IMR-90 (cell line): ENCODE measurements at regions not wholly inside any gene's neighbourhood (a gene's known extent, or its start where the extent isn't known, plus 50 kb on each side); places are given as distances from the start of the nearest gene placed in this dataset.

Experiments used
- ATAC-seq: fragments of 200-7000 bp; cut with Tn5 transposase; 2 replicates; pipeline ENCODE4 v1.9.1; 2020; ENCODE audit warnings: low read depth, mild to moderate bottlenecking, moderate library complexity
- BruUV-seq: library from RNA; stranded (reverse); fragments of 400-500 nt; replicated peaks from 2 replicates; lab custom pipeline; 2021; lab: Mats Ljungman, UMichigan
- CTCF ChIA-PET: fragments of 300-600 bp; formaldehyde crosslinking; extraction: SDS; loops from one replicate; lab custom pipeline; 2021; ENCODE audit warnings: antibody characterized with exemption; lab: Yijun Ruan, JAX
- POLR2A ChIA-PET: fragments of 300-600 bp; sonication (Branson Sonifier 250); formaldehyde crosslinking; loops from one replicate; lab custom pipeline; 2022; ENCODE audit warnings: antibody characterized with exemption; ENCODE audit not compliant: unreplicated experiment; lab: Charles Lee
- DNase-seq: peaks from one replicate; pipeline ENCODE4 v3.0.0; 2013
- H2AFZ ChIP-seq: replicated peaks from 2 replicates; pipeline ENCODE3; 2013; ENCODE audit warnings: low read length, mild to moderate bottlenecking; ENCODE audit not compliant: poor library complexity
- H2AK5ac ChIP-seq: 2 replicates; pipeline ENCODE4 v1.6.1; 2013; ENCODE audit warnings: low read depth, low read length, inconsistent platforms
- H2AK9ac ChIP-seq: replicated peaks from 2 replicates; pipeline ENCODE3; 2013; ENCODE audit warnings: mild to moderate bottlenecking, low read depth, low read length, moderate library complexity; ENCODE audit not compliant: poor library complexity
- H2BK120ac ChIP-seq: 2 replicates; pipeline ENCODE4 v1.6.1; 2013; ENCODE audit warnings: low read depth, low read length, inconsistent platforms
- H2BK15ac ChIP-seq: 3 replicates; pipeline ENCODE4 v1.6.1; 2013; ENCODE audit warnings: low read depth, low read length, inconsistent platforms
- H2BK20ac ChIP-seq: 2 replicates; pipeline ENCODE4 v1.6.1; 2013; ENCODE audit warnings: low read depth, mild to moderate bottlenecking, inconsistent platforms, low read length, moderate library complexity
- H2BK5ac ChIP-seq: 2 replicates; pipeline ENCODE4 v1.6.1; 2013; ENCODE audit warnings: mild to moderate bottlenecking, low read depth, low read length, inconsistent platforms; ENCODE audit not compliant: poor library complexity, severe bottlenecking
- H3K14ac ChIP-seq: replicated peaks from 2 replicates; pipeline ENCODE4 v1.6.1; 2013; ENCODE audit warnings: low read depth, low read length, inconsistent platforms
- H3K18ac ChIP-seq: 2 replicates; pipeline ENCODE4 v1.6.1; 2013; ENCODE audit warnings: low read depth, low read length, control low read depth
- H3K23ac ChIP-seq: 2 replicates; pipeline ENCODE4 v1.6.1; 2013; ENCODE audit warnings: low read depth, low read length, inconsistent platforms
- H3K27ac ChIP-seq: 2 replicates; pipeline ENCODE4 v1.5.1; 2013; ENCODE audit warnings: mild to moderate bottlenecking, control low read depth, low read length; ENCODE audit not compliant: insufficient read depth
- H3K27me3 ChIP-seq: 2 replicates; pipeline ENCODE4 v1.6.1; 2013; ENCODE audit warnings: low read length; ENCODE audit not compliant: control insufficient read depth, insufficient read depth
- H3K36me3 ChIP-seq: 2 replicates; pipeline ENCODE4 v1.6.1; 2013; ENCODE audit warnings: low read length, mixed read lengths; ENCODE audit not compliant: control insufficient read depth, insufficient read depth
- H3K4ac ChIP-seq: 2 replicates; pipeline ENCODE4 v1.6.1; 2013; ENCODE audit warnings: low read depth, low read length, inconsistent platforms
- H3K4me1 ChIP-seq: 2 replicates; pipeline ENCODE4 v1.6.1; 2013; ENCODE audit warnings: low read length, mixed read lengths; ENCODE audit not compliant: control insufficient read depth, insufficient read depth
- H3K4me2 ChIP-seq: 2 replicates; pipeline ENCODE4 v1.6.1; 2013; ENCODE audit warnings: low read depth, mild to moderate bottlenecking, control low read depth, low read length, moderate library complexity
- H3K4me3 ChIP-seq: 2 replicates; pipeline ENCODE4 v1.5.1; 2013; ENCODE audit warnings: low read depth, mild to moderate bottlenecking, control low read depth, low read length, moderate library complexity; ENCODE audit not compliant: insufficient read depth
- H3K56ac ChIP-seq: 2 replicates; pipeline ENCODE4 v1.6.1; 2013; ENCODE audit warnings: low read length, inconsistent platforms; ENCODE audit not compliant: insufficient read depth; ENCODE audit errors: extremely low read depth
- H3K79me1 ChIP-seq, 2 experiments: 2 replicates each; pipeline ENCODE4 v1.6.1; 2013; ENCODE audit warnings: low read length in 2 of 2, inconsistent platforms in 1 of 2, low read depth in 1 of 2
- H3K9ac ChIP-seq: 2 replicates; pipeline ENCODE4 v1.6.1; 2013; ENCODE audit warnings: low read depth, low read length, control low read depth
- H3K9me1 ChIP-seq: 2 replicates; pipeline ENCODE4 v1.6.1; 2013; ENCODE audit warnings: low read length, inconsistent platforms; ENCODE audit not compliant: insufficient read depth
- H3K9me3 ChIP-seq: 2 replicates; pipeline ENCODE4 v1.6.1; 2013; ENCODE audit warnings: low read length; ENCODE audit not compliant: control insufficient read depth, insufficient read depth
- H4K20me1 ChIP-seq: 2 replicates; pipeline ENCODE4 v1.6.1; 2013; ENCODE audit warnings: low read length, inconsistent platforms; ENCODE audit not compliant: insufficient read depth
- H4K5ac ChIP-seq: 2 replicates; pipeline ENCODE4 v1.6.1; 2013; ENCODE audit warnings: mild to moderate bottlenecking, low read depth, low read length, control low read depth
- H4K8ac ChIP-seq, 2 experiments: 2 replicates each; pipeline ENCODE4 v1.6.1; 2013; ENCODE audit warnings: low read depth in 2 of 2, low read length in 2 of 2, control low read depth in 1 of 2, inconsistent platforms in 1 of 2
- H4K91ac ChIP-seq: 2 replicates; pipeline ENCODE4 v1.6.1; 2013; ENCODE audit warnings: low read depth, low read length, inconsistent platforms; ENCODE audit not compliant: insufficient read depth
- NFE2L2 ChIP-seq: fragments of 150-350 bp; IDR thresholded peaks from 2 replicates; pipeline ENCODE4 v1.6.1; 2016; ENCODE audit warnings: low read depth, mild to moderate bottlenecking, low read length
- WGBS, 2 experiments: methylation state at CpG; one replicate each; pipeline versions ENCODE4 v1.1.5 to v1.1.7; 2013; ENCODE audit warnings: missing lambda C conversion rate in 2 of 2; ENCODE audit not compliant: insufficient read length in 1 of 2; ENCODE audit errors: extremely low coverage in 2 of 2; 5-methylcytosine and 5-hydroxymethylcytosine counted together
- dilution Hi-C: fragments of 300-500 bp; cut with HindIII; formaldehyde crosslinking; loops from one replicate; pipeline ENCODE4 v1.14.3; 2018; ENCODE audit warnings: low sequenced_read_pairs; ENCODE audit not compliant: unreplicated experiment
- in situ Hi-C: fragments of 300-500 bp; cut with MboI; formaldehyde crosslinking; loops from 3 replicates; pipeline ENCODE4 v1.14.3; 2019; ENCODE audit warnings: low sequenced_read_pairs, inconsistent platforms, mixed read lengths
- intact Hi-C: fragments of 100-400 bp; cut with micrococcal nuclease; formaldehyde crosslinking; loops from 2 replicates; pipeline ENCODE4 v1.10.0; 2022

- ChIA-PET CTCF (no interaction called here), POLR2A (no interaction called here)
- Histone ChIP-seq H2AFZ (no peak overlapping the region), H4K8ac (no peak overlapping the region), H3K27ac (no peak overlapping the region), H3K4me3 (no peak overlapping the region), H3K18ac (no peak overlapping the region), H3K9me3 (no peaks in the 10 kb centered on the region), H3K9me1 (no peaks in the 10 kb centered on the region), H4K5ac (no peak overlapping the region), H3K27me3 (no peaks in the 10 kb centered on the region; the same call in 1 of the 2 replicates), H2AK9ac (no peak overlapping the region), H2AK5ac (no peak overlapping the region), H3K4me1 (no peaks in the 10 kb centered on the region), H3K79me1 (no peaks in the 10 kb centered on the region), H3K14ac (no peak overlapping the region), H3K56ac (no peak overlapping the region), H3K9ac (no peak overlapping the region), H2BK20ac (no peak overlapping the region), H2BK5ac (no peak overlapping the region), H2BK120ac (no peak overlapping the region), H3K23ac (no peak overlapping the region), H3K4me2 (no peak overlapping the region), H3K4ac (no peak overlapping the region), H3K36me3 (no peaks in the 10 kb centered on the region), H4K91ac (no peak overlapping the region), H4K20me1 (no peaks in the 10 kb centered on the region), H2BK15ac (no peak overlapping the region)
- DNase-seq, result no peak
- in situ Hi-C loops (no loop called here), dilution Hi-C loops (no loop called here), intact Hi-C loops (no loop called here)
- no TSS peak for BruUV-seq
- ATAC-seq, result no peak
- TF ChIP-seq NFE2L2, result no peak
- WGBS, 2 experiments, result 90% methylated on average over 2 of the region's 6 CpGs; no CpG with 5 or more reads in 1 of the 2 experiments
These were observed 76.3 kb upstream of the FRMD4B start for GRCh38 chr3:69462022-69462825.
